Daoy (cell line): ENCODE measurements at regions not wholly inside any gene's neighbourhood (a gene's known extent, or its start where the extent isn't known, plus 50 kb on each side); places are given as distances from the start of the nearest gene placed in this dataset.

Source experiments
- DNase-seq: peaks from one replicate; pipeline ENCODE4 v3.0.0-alpha.2; 2015; ENCODE audit warnings: low read depth

GRCh38 chr12:4024701-4025100, 151.5 kb upstream of the PARP11 start:
- DNase-seq: no peak

- DNase-seq: no peak
Observed at GRCh38 chr12:4015225-4016091, 142.3 kb upstream of the PARP11 start.

- DNase-seq: no peak
Observed at GRCh38 chr12:4014858-4015224, 141.6 kb upstream of the PARP11 start.

GRCh38 chr12:4014444-4014843, 141.2 kb upstream of the PARP11 start:
- DNase-seq: no peak

- peak; percentile 35 for DNase-seq
Observed at GRCh38 chr12:4012977-4013968, 140.1 kb upstream of the PARP11 start.

GRCh38 chr12:4012073-4012472, 138.9 kb upstream of the PARP11 start:
- no peak for DNase-seq

- peak; percentile 61 for DNase-seq
Observed at GRCh38 chr12:4011597-4011996, 138.4 kb upstream of the PARP11 start.

GRCh38 chr12:4009979-4010704, 136.9 kb upstream of the PARP11 start:
- no peak for DNase-seq

GRCh38 chr12:4006743-4007142, 133.5 kb upstream of the PARP11 start:
- no peak for DNase-seq

GRCh38 chr12:4005851-4006430, 132.7 kb upstream of the PARP11 start:
- no peak for DNase-seq

GRCh38 chr12:4003576-4003975, 130.4 kb upstream of the PARP11 start:
- DNase-seq: no peak

- no peak for DNase-seq
Observed at GRCh38 chr12:4002601-4003000, 129.4 kb upstream of the PARP11 start.

GRCh38 chr12:4001841-4002240, 128.6 kb upstream of the PARP11 start:
- DNase-seq: no peak

- DNase-seq: no peak
Observed at GRCh38 chr12:4001031-4001430, 127.8 kb upstream of the PARP11 start.

GRCh38 chr12:3999904-4000303, 126.7 kb upstream of the PARP11 start:
- no peak for DNase-seq

GRCh38 chr12:3998968-3999792, 126.0 kb upstream of the PARP11 start:
- no peak for DNase-seq

GRCh38 chr12:3998397-3998796, 125.2 kb upstream of the PARP11 start:
- DNase-seq: no peak

GRCh38 chr12:3996322-3996721, 123.1 kb upstream of the PARP11 start:
- no peak for DNase-seq

- no peak for DNase-seq
Observed at GRCh38 chr12:3995306-3995705, 122.1 kb upstream of the PARP11 start.

- no peak for DNase-seq
Observed at GRCh38 chr12:3994500-3994899, 121.3 kb upstream of the PARP11 start.

- DNase-seq: no peak
Observed at GRCh38 chr12:3992945-3993344, 119.7 kb upstream of the PARP11 start.
